A673 (cell line): ENCODE measurements at regions not wholly inside any gene's neighbourhood (a gene's known extent, or its start where the extent isn't known, plus 50 kb on each side); places are given as distances from the start of the nearest gene placed in this dataset.

Experiments
- BruUV-seq: library from RNA; stranded (reverse); fragments of 400-500 nt; replicated peaks from 2 replicates; lab custom pipeline; 2021; lab: Mats Ljungman, UMichigan
- CTCF ChIA-PET: fragments of 300-600 bp; sonication (Branson Sonifier 250); formaldehyde crosslinking; loops from one replicate; lab custom pipeline; 2022; ENCODE audit warnings: antibody characterized with exemption; lab: Charles Lee
- POLR2A ChIA-PET: fragments of 300-600 bp; sonication (Branson Sonifier 250); formaldehyde crosslinking; loops from one replicate; lab custom pipeline; 2022; ENCODE audit warnings: antibody characterized with exemption; ENCODE audit not compliant: low non-redundant PET; lab: Charles Lee
- DNase-seq: peaks from one replicate; pipeline ENCODE4 v3.0.0-alpha.2; 2015; ENCODE audit warnings: low spot score
- H3K27ac ChIP-seq: fragments of 200-600 bp; sonication (generic); 2 replicates; pipeline ENCODE4 v1.5.1; 2016; ENCODE audit warnings: mixed run types, low read depth, mild to moderate bottlenecking, mixed read lengths, antibody characterized with exemption, low read length; ENCODE audit not compliant: poor library complexity, severe bottlenecking
- H3K27me3 ChIP-seq: fragments of 200-600 bp; sonication (generic); replicated peaks from 2 replicates; pipeline ENCODE4 v1.6.1; 2017; ENCODE audit warnings: mixed run types, low read depth, mild to moderate bottlenecking, mixed read lengths, antibody characterized with exemption, low read length; ENCODE audit not compliant: insufficient read depth, poor library complexity
- H3K36me3 ChIP-seq: fragments of 200-600 bp; sonication (generic); 2 replicates; pipeline ENCODE4 v1.6.1; 2016; ENCODE audit warnings: mixed run types, mild to moderate bottlenecking, mixed read lengths, antibody characterized with exemption, low read length; ENCODE audit not compliant: insufficient read depth, poor library complexity, severe bottlenecking
- H3K4me1 ChIP-seq: fragments of 200-600 bp; sonication (generic); 2 replicates; pipeline ENCODE4 v1.6.1; 2017; ENCODE audit warnings: mixed run types, mild to moderate bottlenecking, mixed read lengths, antibody characterized with exemption, low read length; ENCODE audit not compliant: insufficient read depth, poor library complexity, severe bottlenecking
- H3K4me3 ChIP-seq: fragments of 200-600 bp; sonication (generic); 2 replicates; pipeline ENCODE4 v1.5.1; 2016; ENCODE audit warnings: low read depth, mixed run types, mild to moderate bottlenecking, mixed read lengths, low read length; ENCODE audit not compliant: poor library complexity, severe bottlenecking
- H3K9me3 ChIP-seq: fragments of 200-600 bp; sonication (generic); 2 replicates; pipeline ENCODE4 v1.6.1; 2016; ENCODE audit warnings: mixed run types, low read depth, mild to moderate bottlenecking, mixed read lengths, antibody characterized with exemption, low read length; ENCODE audit not compliant: poor library complexity, severe bottlenecking
- CTCF ChIP-seq: fragments of 300-800, 200-600 bp; sonication (generic); conservative IDR thresholded peaks from 2 replicates; pipeline ENCODE4 v1.5.1; 2017; ENCODE audit warnings: low read depth, mild to moderate bottlenecking, antibody characterized with exemption, low read length, moderate library complexity, mixed read lengths
- EZH2 ChIP-seq: fragments of 200-600 bp; sonication (generic); IDR thresholded peaks from 2 replicates; pipeline ENCODE4 v1.6.1; 2017; ENCODE audit warnings: borderline replicate concordance, low read depth, mild to moderate bottlenecking, mixed read lengths, antibody characterized with exemption, low read length; ENCODE audit not compliant: poor library complexity, severe bottlenecking
- intact Hi-C: fragments of 100-400 bp; cut with micrococcal nuclease; formaldehyde crosslinking; loops from one replicate; pipeline ENCODE4 v1.10.0; 2022; ENCODE audit not compliant: unreplicated experiment

GRCh38 chr6:1545654-1546053, 64.1 kb upstream of the FOXC1 start:
- POLR2A ChIA-PET = no interaction called here
- H3K27ac ChIP-seq = no peak overlapping the region
- no peak for TF ChIP-seq EZH2
- TF ChIP-seq CTCF = no peak
- DNase-seq = no peak
- H3K27me3 ChIP-seq = peaks cover 7% of the 10 kb centered on the region
- H3K4me1 ChIP-seq = no peaks in the 10 kb centered on the region
- BruUV-seq = no TSS peak
- no peak overlapping the region for H3K4me3 ChIP-seq
- H3K9me3 ChIP-seq = no peaks in the 10 kb centered on the region
- CTCF ChIA-PET = no interaction called here
- H3K36me3 ChIP-seq = no peaks in the 10 kb centered on the region
- intact Hi-C loops = no loop called here

GRCh38 chr6:1547785-1548184, 61.9 kb upstream of the FOXC1 start:
- POLR2A ChIA-PET = no interaction called here
- CTCF ChIA-PET = no interaction called here
- intact Hi-C loops = no loop called here

GRCh38 chr6:1551249-1551648, 58.5 kb upstream of the FOXC1 start:
- H3K4me1 ChIP-seq = no peaks in the 10 kb centered on the region
- intact Hi-C loops = no loop called here
- no peak overlapping the region for H3K27ac ChIP-seq
- no peak for TF ChIP-seq CTCF
- TF ChIP-seq EZH2 = no peak
- H3K36me3 ChIP-seq = no peaks in the 10 kb centered on the region
- H3K4me3 ChIP-seq = no peak overlapping the region
- H3K9me3 ChIP-seq = no peaks in the 10 kb centered on the region
- peaks cover 7% of the 10 kb centered on the region for H3K27me3 ChIP-seq
- BruUV-seq = no TSS peak
- CTCF ChIA-PET = no interaction called here
- DNase-seq = no peak
- POLR2A ChIA-PET = no interaction called here

More at GRCh38 chr6:1547785-1548184, 61.9 kb upstream of the FOXC1 start:
- H3K36me3 ChIP-seq = no peaks in the 10 kb centered on the region
- H3K4me1 ChIP-seq = no peaks in the 10 kb centered on the region
- H3K27me3 ChIP-seq = peaks cover 7% of the 10 kb centered on the region
- no peaks in the 10 kb centered on the region for H3K9me3 ChIP-seq
- no peak overlapping the region for H3K27ac ChIP-seq
- no peak overlapping the region for H3K4me3 ChIP-seq
- TF ChIP-seq CTCF (no peak), EZH2 (no peak)
- DNase-seq = no peak
- no TSS peak for BruUV-seq
